ENCODE measurements at regions not wholly inside any gene's neighbourhood (a gene's known extent, or its start where the extent isn't known, plus 50 kb on each side); places are given as distances from the start of the nearest gene placed in this dataset.

GRCh38 chr6:167655174-167655821 is 171.4 kb upstream of the AFDN start:
- H3K27me3 Mint-ChIP-seq: no peaks in the 10 kb centered on the region
- no peak overlapping the region for H3K27ac Mint-ChIP-seq
- no peaks in the 10 kb centered on the region for H3K9me3 Mint-ChIP-seq
- no peaks in the 10 kb centered on the region for H3K4me1 Mint-ChIP-seq
- H3K4me3 Mint-ChIP-seq: no peak overlapping the region
- H3K36me3 Mint-ChIP-seq: no peaks in the 10 kb centered on the region

GRCh38 chr6:167658106-167658505 is 168.6 kb upstream of the AFDN start:
- Mint-ChIP-seq H3K27me3 (no peaks in the 10 kb centered on the region), H3K4me1 (no peaks in the 10 kb centered on the region), H3K9me3 (no peaks in the 10 kb centered on the region), H3K36me3 (no peaks in the 10 kb centered on the region), H3K4me3 (no peak overlapping the region), H3K27ac (no peak overlapping the region)

GRCh38 chr6:167659046-167659445 is 167.7 kb upstream of the AFDN start:
- Mint-ChIP-seq H3K36me3 (no peaks in the 10 kb centered on the region), H3K4me3 (no peak overlapping the region), H3K27me3 (no peaks in the 10 kb centered on the region), H3K4me1 (no peaks in the 10 kb centered on the region), H3K9me3 (no peaks in the 10 kb centered on the region), H3K27ac (no peak overlapping the region)

GRCh38 chr6:167660424-167660823 is 166.3 kb upstream of the AFDN start:
- Mint-ChIP-seq H3K27ac (no peak overlapping the region), H3K4me3 (no peak overlapping the region)

GRCh38 chr6:167660944-167661551 is 165.7 kb upstream of the AFDN start:
- Mint-ChIP-seq H3K27ac (no peak overlapping the region), H3K36me3 (no peaks in the 10 kb centered on the region), H3K4me1 (no peaks in the 10 kb centered on the region), H3K9me3 (no peaks in the 10 kb centered on the region), H3K4me3 (no peak overlapping the region), H3K27me3 (no peaks in the 10 kb centered on the region)

More at GRCh38 chr6:167660424-167660823, 166.3 kb upstream of the AFDN start:
- Mint-ChIP-seq H3K9me3 (no peaks in the 10 kb centered on the region), H3K36me3 (no peaks in the 10 kb centered on the region), H3K4me1 (no peaks in the 10 kb centered on the region), H3K27me3 (no peaks in the 10 kb centered on the region)

- no peak overlapping the region for H3K27ac Mint-ChIP-seq
- H3K4me1 Mint-ChIP-seq: no peaks in the 10 kb centered on the region
- no peaks in the 10 kb centered on the region for H3K27me3 Mint-ChIP-seq
- no peaks in the 10 kb centered on the region for H3K9me3 Mint-ChIP-seq
- no peak overlapping the region for H3K4me3 Mint-ChIP-seq
- H3K36me3 Mint-ChIP-seq: no peaks in the 10 kb centered on the region
Observed at GRCh38 chr6:167661552-167662044, 165.1 kb upstream of the AFDN start.

GRCh38 chr6:167662075-167662880 is 164.4 kb upstream of the AFDN start:
- H3K36me3 Mint-ChIP-seq: no peaks in the 10 kb centered on the region
- no peaks in the 10 kb centered on the region for H3K4me1 Mint-ChIP-seq
- no peaks in the 10 kb centered on the region for H3K9me3 Mint-ChIP-seq
- no peak overlapping the region for H3K4me3 Mint-ChIP-seq
- no peaks in the 10 kb centered on the region for H3K27me3 Mint-ChIP-seq
- H3K27ac Mint-ChIP-seq: no peak overlapping the region

- Mint-ChIP-seq H3K4me3 (no peak overlapping the region), H3K4me1 (no peaks in the 10 kb centered on the region), H3K27me3 (no peaks in the 10 kb centered on the region), H3K27ac (no peak overlapping the region), H3K9me3 (no peaks in the 10 kb centered on the region), H3K36me3 (no peaks in the 10 kb centered on the region)
Observed at GRCh38 chr6:167662881-167663205, 163.9 kb upstream of the AFDN start.

GRCh38 chr6:167663316-167663715 is 163.4 kb upstream of the AFDN start:
- Mint-ChIP-seq H3K27me3 (no peaks in the 10 kb centered on the region), H3K36me3 (no peaks in the 10 kb centered on the region), H3K4me1 (no peaks in the 10 kb centered on the region), H3K27ac (no peak overlapping the region), H3K4me3 (no peak overlapping the region), H3K9me3 (no peaks in the 10 kb centered on the region)

GRCh38 chr6:167663784-167664443 is 162.8 kb upstream of the AFDN start:
- Mint-ChIP-seq H3K27ac (no peak overlapping the region), H3K36me3 (no peaks in the 10 kb centered on the region), H3K9me3 (no peaks in the 10 kb centered on the region), H3K4me1 (no peaks in the 10 kb centered on the region), H3K27me3 (no peaks in the 10 kb centered on the region), H3K4me3 (no peak overlapping the region)

- Mint-ChIP-seq H3K4me3 (no peak overlapping the region), H3K27ac (no peak overlapping the region), H3K4me1 (no peaks in the 10 kb centered on the region), H3K9me3 (no peaks in the 10 kb centered on the region), H3K36me3 (no peaks in the 10 kb centered on the region), H3K27me3 (no peaks in the 10 kb centered on the region)
Observed at GRCh38 chr6:167664678-167665660, 161.7 kb upstream of the AFDN start.

GRCh38 chr6:167665698-167666330 is 160.9 kb upstream of the AFDN start:
- no peak overlapping the region for H3K27ac Mint-ChIP-seq
- H3K4me3 Mint-ChIP-seq: no peak overlapping the region
- no peaks in the 10 kb centered on the region for H3K9me3 Mint-ChIP-seq
- H3K36me3 Mint-ChIP-seq: no peaks in the 10 kb centered on the region
- no peaks in the 10 kb centered on the region for H3K4me1 Mint-ChIP-seq
- H3K27me3 Mint-ChIP-seq: no peaks in the 10 kb centered on the region

GRCh38 chr6:167666571-167667203 is 160.0 kb upstream of the AFDN start:
- no peak overlapping the region for H3K27ac Mint-ChIP-seq
- no peaks in the 10 kb centered on the region for H3K4me1 Mint-ChIP-seq
- H3K36me3 Mint-ChIP-seq: no peaks in the 10 kb centered on the region
- H3K4me3 Mint-ChIP-seq: no peak overlapping the region
- H3K27me3 Mint-ChIP-seq: no peaks in the 10 kb centered on the region
- H3K9me3 Mint-ChIP-seq: no peaks in the 10 kb centered on the region

Measured in activated naive CD4-positive, alpha-beta T cell treated with anti-CD3 and anti-CD28 coated beads, Interleukin-2, amount 50 U/mL, for 24 hours (primary cell).